SIG-M5 treated with dmso at 0.1 percent for 504 hours (cell line): ENCODE measurements at regions not wholly inside any gene's neighbourhood (a gene's known extent, or its start where the extent isn't known, plus 50 kb on each side); places are given as distances from the start of the nearest gene placed in this dataset.

ENCODE experiments used
- DNase-seq: peaks from one replicate; lab custom pipeline; 2025; ENCODE audit not compliant: unreplicated experiment; lab: John Stamatoyannopoulos, UW

DNA sequence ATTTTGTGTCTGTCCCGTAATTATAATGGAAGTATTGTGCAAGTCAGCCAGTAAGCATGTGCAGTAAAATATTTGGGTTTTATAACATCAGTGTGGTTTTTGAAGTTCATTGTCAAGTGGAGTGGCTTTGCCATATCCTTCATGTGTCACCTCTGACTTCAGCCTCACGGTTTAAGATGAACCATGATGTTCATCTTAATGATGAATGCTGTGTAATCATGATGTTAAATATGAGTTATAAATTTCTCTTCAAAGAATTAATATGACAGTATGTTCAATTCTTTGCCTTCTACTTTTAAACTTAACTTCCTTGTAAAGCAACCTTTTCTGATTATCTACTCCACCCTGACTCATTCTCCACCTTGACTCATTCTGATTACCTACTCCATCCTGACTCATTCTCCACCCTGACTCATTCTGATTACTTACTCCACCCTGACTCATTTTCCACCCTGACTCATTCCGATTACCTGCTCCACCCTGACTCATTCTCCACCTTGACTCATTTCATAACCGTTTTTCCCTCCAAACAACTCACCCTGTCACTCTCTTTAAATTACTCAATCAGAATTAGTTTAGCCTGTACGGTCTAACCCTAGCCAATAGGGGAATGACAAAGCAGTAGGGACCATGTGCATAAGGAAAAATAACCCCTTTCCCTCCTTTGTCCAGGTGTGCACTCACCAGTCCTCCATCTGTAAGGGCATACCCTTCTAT lies 50.3 kb upstream of the ANKRD10 start:
- DNase-seq: peak; percentile 77
